ENCODE measurements at regions not wholly inside any gene's neighbourhood (a gene's known extent, or its start where the extent isn't known, plus 50 kb on each side); places are given as distances from the start of the nearest gene placed in this dataset.

GRCh38 chr13:57784633-57785032 lies 153.1 kb downstream of the PCDH17 start:
- no peak for DNase-seq (ENCODE audit: low read depth)

GRCh38 chr13:57787058-57787791 lies 155.7 kb downstream of the PCDH17 start:
- DNase-seq (ENCODE audit: low read depth), result no peak

GRCh38 chr13:57799624-57800023 lies 168.1 kb downstream of the PCDH17 start:
- DNase-seq (ENCODE audit: low read depth), result no peak

- DNase-seq (ENCODE audit: low read depth), result no peak
Observed at GRCh38 chr13:57813651-57814050, 182.1 kb downstream of the PCDH17 start.

GRCh38 chr13:57815600-57815999 lies 184.1 kb downstream of the PCDH17 start:
- DNase-seq (ENCODE audit: low read depth), result no peak

- no peak for DNase-seq (ENCODE audit: low read depth)
Observed at GRCh38 chr13:57820924-57821323, 189.4 kb downstream of the PCDH17 start.

- DNase-seq (ENCODE audit: low read depth), result no peak
Observed at GRCh38 chr13:57823704-57824103, 192.2 kb downstream of the PCDH17 start.

- no peak for DNase-seq (ENCODE audit: low read depth)
Observed at GRCh38 chr13:57824121-57824520, 192.6 kb downstream of the PCDH17 start.

- no peak for DNase-seq (ENCODE audit: low read depth)
Observed at GRCh38 chr13:57825066-57825465, 193.5 kb downstream of the PCDH17 start.

- no peak for DNase-seq (ENCODE audit: low read depth)
Observed at GRCh38 chr13:57829496-57829895, 198.0 kb downstream of the PCDH17 start.

GRCh38 chr13:57832187-57832586 lies 200.6 kb downstream of the PCDH17 start:
- DNase-seq (ENCODE audit: low read depth), result no peak

- DNase-seq (ENCODE audit: low read depth), result no peak
Observed at GRCh38 chr13:57837801-57838200, 206.3 kb downstream of the PCDH17 start.

GRCh38 chr13:57843521-57843920 lies 212.0 kb downstream of the PCDH17 start:
- no peak for DNase-seq (ENCODE audit: low read depth)

GRCh38 chr13:57846600-57847173 lies 215.1 kb downstream of the PCDH17 start:
- DNase-seq (ENCODE audit: low read depth), result no peak

GRCh38 chr13:57857945-57858344 lies 226.4 kb downstream of the PCDH17 start:
- no peak for DNase-seq (ENCODE audit: low read depth)

- DNase-seq (ENCODE audit: low read depth), result no peak
Observed at GRCh38 chr13:57858376-57858775, 226.8 kb downstream of the PCDH17 start.

GRCh38 chr13:57862879-57863278 lies 231.3 kb downstream of the PCDH17 start:
- DNase-seq (ENCODE audit: low read depth), result no peak

- no peak for DNase-seq (ENCODE audit: low read depth)
Observed at GRCh38 chr13:57865600-57866294, 234.2 kb downstream of the PCDH17 start.

- DNase-seq (ENCODE audit: low read depth), result no peak
Observed at GRCh38 chr13:57874530-57874929, 243.0 kb downstream of the PCDH17 start.

- DNase-seq (ENCODE audit: low read depth), result no peak
Observed at GRCh38 chr13:57877601-57878000, 246.1 kb downstream of the PCDH17 start.

- DNase-seq (ENCODE audit: low read depth), result no peak
Observed at GRCh38 chr13:57878291-57878690, 246.7 kb downstream of the PCDH17 start.

GRCh38 chr13:57897225-57897624 lies 265.7 kb downstream of the PCDH17 start:
- DNase-seq (ENCODE audit: low read depth), result no peak

GRCh38 chr13:57899096-57899495 lies 267.6 kb downstream of the PCDH17 start:
- DNase-seq (ENCODE audit: low read depth), result no peak

Measured in LHCN-M2 (cell line).